ENCODE measurements at regions not wholly inside any gene's neighbourhood (a gene's known extent, or its start where the extent isn't known, plus 50 kb on each side); places are given as distances from the start of the nearest gene placed in this dataset.

DNA sequence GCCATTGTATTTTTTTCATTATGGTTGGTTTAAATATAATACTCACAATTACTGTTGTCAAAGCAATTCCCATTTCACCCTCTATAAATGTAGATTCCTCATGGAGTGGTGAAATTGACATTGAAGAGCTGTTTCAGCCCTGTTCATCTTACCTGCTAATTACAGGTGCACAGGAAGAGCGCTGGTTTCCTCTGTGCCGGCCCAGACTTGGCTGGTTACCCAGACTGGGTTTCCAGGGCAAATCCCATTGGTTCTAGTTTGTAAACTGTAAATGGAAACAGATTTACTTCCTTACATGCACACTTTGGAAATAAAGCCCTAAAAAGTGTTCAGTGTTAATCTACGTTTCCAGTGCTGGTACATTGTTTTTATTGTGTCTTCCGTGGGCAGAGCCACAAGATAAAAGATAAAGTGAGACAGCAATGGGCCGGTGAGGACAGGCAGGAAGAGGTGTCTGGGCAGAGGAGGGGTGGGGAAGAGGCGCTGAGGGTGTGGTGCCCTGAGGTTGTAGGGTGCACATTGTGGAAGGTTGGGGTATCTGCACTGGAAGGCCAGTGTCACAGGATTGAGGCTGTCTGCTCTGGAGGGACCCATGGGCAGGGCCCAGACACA lies 71.6 kb upstream of the ZPBP start:
- no peak for DNase-seq

DNA sequence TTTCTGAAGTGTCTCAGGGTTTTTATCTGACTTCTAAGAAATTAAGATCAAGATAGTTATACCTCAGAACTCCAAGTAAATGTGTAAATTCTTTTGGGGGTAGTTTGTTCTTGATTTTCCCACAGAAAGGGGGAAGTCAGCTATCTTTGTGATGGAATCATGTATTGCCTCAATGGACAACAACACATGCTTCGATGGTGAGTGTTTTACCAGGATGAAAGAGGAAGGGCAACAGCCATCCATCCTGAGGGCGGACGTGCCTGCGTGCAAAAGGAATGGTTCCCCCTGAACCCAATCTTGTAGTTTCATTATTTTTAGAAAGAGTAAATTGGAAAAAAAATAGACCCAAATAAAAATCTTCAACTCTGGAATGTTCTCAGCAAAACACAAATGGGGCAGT lies 67.2 kb upstream of the ZPBP start:
- DNase-seq = no peak

DNA sequence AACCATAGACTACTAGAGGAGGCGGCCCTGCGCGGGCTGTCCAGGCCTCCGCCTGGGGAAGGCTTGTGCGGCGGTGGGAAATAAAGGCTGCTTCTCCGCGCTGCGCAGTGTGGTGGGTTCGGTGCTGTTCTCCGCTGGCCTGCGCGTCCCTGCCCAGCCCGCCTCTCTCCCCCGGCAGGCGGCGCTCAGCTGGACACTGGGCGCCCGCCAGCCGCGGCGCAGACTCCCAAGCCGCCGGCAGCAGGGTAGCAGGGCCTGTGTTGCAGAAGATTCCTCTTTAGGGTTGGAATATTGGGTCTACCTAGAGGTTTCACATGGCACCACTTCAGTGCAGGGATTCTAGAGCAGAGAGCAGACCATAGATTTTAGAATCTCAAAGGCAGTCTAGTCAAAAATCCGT lies 66.1 kb upstream of the ZPBP start:
- DNase-seq = no peak

DNA sequence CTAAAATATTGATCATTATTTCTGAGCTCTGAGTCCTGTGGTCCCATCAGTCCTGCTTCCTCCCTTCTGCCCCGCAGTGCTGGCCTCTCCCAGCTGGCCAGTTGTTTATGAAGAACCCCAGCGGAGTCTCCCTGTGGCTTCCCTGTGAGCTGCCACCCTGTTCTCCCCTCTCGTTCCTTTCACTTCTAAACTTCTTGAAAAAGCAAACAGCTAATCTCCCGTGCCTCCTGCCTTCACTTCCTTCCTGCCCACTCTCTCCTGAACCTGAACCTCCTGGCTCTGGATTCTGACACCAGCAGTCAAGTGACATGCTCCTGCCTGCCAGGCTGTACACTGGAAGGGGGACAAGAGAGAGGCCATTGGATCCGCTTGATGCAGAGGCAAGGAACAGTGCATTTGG lies 63.7 kb upstream of the ZPBP start:
- DNase-seq = no peak

DNA sequence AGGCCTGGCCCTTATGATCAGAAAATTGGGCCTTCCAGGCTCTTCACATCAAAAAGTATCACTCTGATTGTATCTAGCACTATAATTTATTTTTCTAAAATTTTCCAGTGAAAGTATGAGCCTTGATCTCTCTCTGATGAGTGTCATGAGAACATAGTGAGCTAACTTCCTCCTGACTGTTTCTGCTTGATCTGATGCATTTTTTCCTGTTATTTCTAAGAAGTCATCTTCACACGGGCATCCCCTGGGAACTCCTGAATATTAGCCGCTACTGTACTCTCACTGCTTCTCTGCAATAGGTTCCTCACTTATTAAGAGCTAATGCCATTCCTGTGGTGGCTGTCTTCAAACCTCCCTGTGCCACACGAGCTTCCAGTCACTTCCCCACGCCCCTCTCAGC lies 63.1 kb upstream of the ZPBP start:
- DNase-seq = no peak

DNA sequence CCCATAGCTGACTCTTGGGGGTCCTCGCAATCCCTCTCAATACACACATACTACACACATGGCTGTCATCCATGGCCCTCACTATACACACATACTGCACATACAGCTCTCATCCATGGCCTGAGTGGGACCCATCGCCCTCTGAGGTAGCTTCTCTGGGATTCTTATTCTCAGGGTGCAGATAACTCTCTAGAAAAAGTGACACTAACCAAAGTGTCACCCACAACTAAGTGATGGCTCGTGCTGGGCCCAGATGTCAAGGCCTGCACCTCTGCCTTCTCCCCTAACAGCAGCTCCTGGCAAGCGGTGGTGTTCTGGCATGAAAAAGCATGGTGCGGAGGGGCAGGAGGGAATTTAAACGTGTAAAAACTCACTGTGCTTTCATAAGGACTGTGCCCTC lies 62.7 kb upstream of the ZPBP start:
- no peak for DNase-seq

DNA sequence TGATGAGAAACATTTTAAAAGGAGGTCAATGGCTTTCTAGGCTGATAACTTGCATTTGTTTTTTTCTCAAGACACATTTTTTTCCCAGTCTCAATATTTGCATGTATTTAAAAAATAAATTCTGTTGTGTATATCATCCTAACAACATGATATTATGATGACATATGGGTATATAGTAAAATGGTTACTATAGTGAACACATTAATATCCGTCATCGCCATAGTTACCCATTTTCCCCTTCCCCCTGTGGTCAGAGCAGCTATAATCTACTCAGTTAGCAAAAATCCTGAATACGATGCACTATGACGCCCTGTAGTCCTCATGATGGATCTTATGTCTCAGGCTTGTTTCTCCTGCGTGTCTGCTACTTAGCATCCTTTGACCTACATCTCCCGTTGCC lies 60.9 kb upstream of the ZPBP start:
- DNase-seq = no peak

DNA sequence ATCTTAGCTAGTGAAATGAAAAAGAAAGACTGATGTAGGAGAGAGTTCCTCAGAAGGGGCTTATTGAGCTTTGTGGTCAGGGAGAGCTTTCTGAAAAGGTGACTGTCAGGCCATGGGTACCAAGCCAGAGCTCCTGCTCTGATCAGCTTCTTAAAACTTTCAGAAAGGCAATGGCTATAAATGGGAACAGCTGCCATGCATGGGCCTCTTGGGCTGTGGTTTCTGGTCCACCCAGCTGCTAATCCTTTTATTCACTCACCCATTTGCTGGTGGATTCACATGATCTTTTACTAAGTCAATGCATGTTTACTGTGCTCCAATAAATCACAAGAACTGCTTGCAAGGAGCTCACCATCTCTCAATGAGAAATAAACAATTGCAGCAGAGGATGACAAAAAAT lies 60.1 kb upstream of the ZPBP start:
- DNase-seq = no peak

DNA sequence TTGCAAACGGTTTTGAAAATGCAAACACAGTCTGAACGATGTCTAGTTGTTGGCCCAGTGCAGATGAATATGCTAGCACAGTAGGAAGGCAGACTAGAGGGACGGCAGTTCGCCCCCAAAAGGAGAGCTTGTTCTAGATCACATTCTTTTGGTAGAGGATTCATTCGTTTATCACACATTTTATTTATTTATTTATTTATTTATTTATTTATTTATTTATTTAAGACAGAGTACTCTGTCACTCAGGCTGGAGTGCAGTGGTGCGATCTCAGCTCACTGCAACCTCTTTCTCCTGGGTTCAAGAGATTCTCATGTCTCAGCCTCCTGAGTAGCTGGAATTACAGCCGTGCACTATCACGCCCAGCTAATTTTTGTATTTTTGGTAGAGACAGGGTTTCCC lies 59.4 kb upstream of the ZPBP start:
- no peak for DNase-seq

DNA sequence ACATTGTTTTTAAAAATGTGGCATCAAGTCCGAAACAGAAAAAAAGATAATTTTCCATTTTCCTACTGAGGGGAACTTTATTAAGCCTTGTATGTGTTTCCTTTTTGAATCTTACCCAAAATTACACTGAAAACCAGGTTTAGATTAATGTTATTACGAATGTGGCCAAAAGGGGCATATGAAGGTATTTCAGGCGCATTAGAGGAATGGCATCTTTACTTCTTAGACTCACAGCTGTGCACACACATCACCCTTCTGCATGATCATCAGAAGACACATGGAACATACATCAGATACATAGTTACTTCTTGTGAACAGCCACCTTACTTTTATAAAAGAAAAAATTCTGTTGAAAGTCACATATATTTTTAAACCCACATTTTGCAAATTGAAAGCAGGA lies 58.6 kb upstream of the ZPBP start:
- DNase-seq = no peak

DNA sequence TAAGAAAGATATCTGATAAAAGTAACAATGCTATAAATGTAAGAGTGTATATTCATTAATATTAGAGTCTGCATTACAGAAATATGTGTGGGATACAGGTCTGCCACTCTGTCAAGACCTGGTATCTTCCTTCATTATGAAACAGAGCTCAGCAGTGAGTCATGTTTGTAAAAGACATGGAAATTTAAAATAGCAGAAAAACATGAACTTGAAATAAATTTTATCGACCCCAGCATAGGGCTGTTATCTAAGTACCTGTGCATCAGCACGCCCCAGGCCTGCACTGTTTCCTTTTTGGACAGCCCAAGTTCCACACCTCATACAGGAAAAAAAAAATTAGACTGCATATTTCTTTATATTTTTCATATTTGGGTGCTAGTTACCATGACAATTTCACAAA lies 58.0 kb upstream of the ZPBP start:
- DNase-seq = no peak

DNA sequence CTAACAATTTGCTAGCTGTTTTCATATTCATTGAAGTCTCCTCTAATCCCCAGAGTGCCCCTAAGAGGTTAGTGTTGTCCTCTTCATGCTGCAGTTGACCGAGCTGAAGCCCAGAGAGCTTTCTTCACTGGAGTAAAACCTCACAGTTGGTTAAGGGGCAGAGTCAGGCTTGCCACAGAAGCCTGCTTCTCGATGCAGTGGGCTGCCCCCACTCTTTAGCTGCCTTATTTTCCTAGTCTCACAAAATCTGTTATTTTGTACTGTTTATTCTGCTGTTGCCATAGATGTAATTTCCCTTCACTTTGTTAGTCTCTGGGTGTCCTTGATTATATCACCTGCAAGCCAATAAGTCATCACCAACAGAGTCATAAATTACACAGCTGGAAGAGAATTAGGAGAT lies 56.3 kb upstream of the ZPBP start:
- DNase-seq = no peak

DNA sequence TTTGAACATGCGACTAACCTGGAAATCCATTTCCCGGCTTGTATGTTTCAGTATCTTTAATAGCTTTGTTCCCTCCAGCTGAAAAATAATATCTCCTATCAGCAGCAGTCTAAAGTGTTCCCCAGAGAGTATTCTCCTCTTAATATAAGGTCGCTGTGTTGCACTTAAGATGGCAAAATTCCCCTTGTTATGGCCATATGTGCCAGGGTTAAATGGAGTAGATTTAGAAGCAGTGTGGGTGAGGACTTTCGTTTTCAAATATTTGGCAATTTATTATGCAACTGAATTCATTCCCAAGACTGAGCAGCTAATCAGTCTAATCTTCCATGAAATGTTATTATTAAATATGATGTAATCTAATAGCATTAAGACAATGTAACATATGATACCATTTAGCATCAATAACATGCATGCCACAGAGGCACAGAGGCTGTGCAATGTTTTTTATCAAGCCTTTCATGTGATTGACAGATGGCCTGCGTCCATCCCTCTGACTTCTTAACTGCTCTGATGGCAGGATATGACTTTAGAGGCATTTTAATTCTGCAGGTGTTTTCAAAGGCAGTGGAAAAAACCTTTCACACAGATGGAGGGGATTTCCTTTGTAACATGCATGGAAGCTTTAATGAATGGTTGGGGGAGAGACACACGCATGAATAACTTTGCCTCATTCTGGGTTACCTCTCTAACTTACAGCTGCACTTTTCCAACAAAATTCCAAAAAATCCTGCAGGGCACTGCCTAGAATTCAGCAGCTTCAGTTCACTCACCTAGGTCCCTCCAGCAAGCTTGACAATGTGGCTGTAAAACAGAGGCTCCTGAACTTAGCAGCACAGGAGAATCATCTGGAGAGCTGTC lies 55.1 kb upstream of the ZPBP start:
- no peak for DNase-seq

DNA sequence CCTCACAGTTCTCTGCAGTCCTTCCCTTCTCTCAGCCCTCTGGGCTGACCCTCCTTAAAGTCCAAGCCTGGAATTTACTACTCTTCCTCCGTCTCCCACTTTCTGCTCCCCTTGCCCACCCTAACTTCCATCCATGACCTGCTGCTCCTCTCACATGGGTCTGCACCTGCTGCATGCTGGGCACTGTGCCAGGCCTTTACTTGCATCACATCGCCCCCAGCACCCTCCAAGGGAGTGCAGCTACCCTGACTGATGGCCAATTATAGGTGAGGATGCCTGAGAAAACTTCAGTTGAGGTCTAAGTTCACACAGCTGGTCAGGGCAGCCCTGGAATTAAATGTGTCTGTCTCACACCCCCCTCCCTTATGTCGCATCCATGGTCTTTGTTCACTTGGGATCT lies 53.6 kb upstream of the ZPBP start:
- DNase-seq = no peak

DNA sequence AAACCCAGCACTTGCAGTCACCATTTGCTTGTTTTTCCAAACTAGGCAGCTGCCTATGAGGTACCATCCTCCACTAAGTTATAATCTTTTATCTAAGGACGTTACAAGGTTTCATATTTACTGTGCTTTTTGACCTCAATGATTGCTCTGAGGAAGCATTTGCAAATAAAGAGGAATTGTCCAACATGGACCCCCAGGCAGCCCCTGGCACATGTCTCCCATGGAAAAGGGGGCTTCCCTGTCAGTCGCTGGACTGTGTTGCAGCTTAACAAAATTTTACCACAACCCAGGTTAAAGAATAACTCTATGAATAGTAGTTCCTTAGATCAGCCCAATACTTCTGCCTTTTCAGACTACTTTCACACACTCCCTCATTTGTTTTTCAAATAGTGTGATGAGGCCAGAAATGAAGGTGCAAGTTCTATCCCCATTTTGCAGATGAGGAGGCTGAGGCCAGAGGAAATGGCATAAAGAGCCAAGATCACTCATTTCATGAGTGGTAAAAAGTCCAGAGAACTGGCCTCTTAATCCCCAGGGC lies 52.8 kb upstream of the ZPBP start:
- DNase-seq = no peak

DNA sequence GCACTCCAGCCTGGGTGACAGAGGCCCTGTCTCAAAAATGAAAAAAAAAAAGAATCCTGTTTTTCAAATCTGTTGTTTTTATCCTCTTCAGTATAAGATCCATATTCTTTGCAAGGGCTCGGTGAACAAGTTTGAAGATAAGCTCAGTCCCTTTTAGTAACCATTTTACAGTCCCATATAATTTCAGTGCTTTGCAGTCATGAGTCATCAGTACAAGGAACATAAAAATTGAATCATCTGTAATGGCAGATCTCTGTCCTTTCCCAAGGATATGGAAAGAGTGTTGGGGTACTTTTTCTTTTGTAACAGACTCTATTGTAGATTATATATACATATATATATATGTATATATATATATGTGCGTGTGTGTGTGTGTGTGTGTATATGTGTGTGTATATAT lies 52.2 kb upstream of the ZPBP start:
- no peak for DNase-seq
